Esophagus squamous epithelium (tissue), 5 donors: ENCODE measurements at regions not wholly inside any gene's neighbourhood (a gene's known extent, or its start where the extent isn't known, plus 50 kb on each side); places are given as distances from the start of the nearest gene placed in this dataset.
"Not testable (repeated sequence)": the region's sequence is repeated elsewhere in the genome, so short reads cannot be mapped to it uniquely, and the experiment has no call there.

Experiments
- DNase-seq: peaks from one replicate; lab custom pipeline; 2025; lab: John Stamatoyannopoulos, UW
- H3K27ac ChIP-seq, 4 donors: fragments of 200-600 bp; sonication (generic); one replicate each; pipeline ENCODE4 v1.5.1; 2016 to 2019; ENCODE audit warnings: mild to moderate bottlenecking in 1 of 4
- H3K27me3 ChIP-seq, 4 donors: fragments of 200-600 bp; sonication (generic); 1 replicate in 3 of 4; 2 replicates in 1 of 4; pipeline versions ENCODE4 v1.5.1 to v1.6.0; 2017 to 2021; ENCODE audit warnings: antibody characterized with exemption in 1 of 4
- H3K36me3 ChIP-seq, 3 donors: fragments of 200-600 bp; sonication (generic); one replicate each; pipeline ENCODE4 v1.5.1; 2016 to 2019
- H3K4me1 ChIP-seq, 3 donors: fragments of 200-600 bp; sonication (generic); one replicate each; pipeline ENCODE4 v1.5.1; 2017 to 2019
- H3K4me3 ChIP-seq, 4 donors: fragments of 200-600 bp; sonication (generic); 1 replicate in 3 of 4; 2 replicates in 1 of 4; pipeline ENCODE4 v1.5.1; 2016 to 2019; ENCODE audit warnings: mild to moderate bottlenecking in 2 of 4, moderate library complexity in 1 of 4
- H3K9me3 ChIP-seq, 3 donors: fragments of 200-600 bp; sonication (generic); one replicate each; pipeline ENCODE4 v1.5.1; 2016 to 2019
- CTCF ChIP-seq, 6 experiments: fragments of 450-650 bp in 4 of 6; fragments of 200-600 bp in 2 of 6; sonication (generic) in 2 of 6; IDR thresholded peaks; one replicate each; pipeline ENCODE4 v1.5.1; 2016 to 2019; ENCODE audit warnings: antibody characterized with exemption in 6 of 6, mild to moderate bottlenecking in 4 of 6, moderate library complexity in 4 of 6
- POLR2A ChIP-seq, 4 donors: fragments of 450-650 bp; IDR thresholded peaks; one replicate each; pipeline ENCODE4 v1.6.1; 2017; ENCODE audit warnings: antibody characterized with exemption in 4 of 4, mild to moderate bottlenecking in 4 of 4, moderate library complexity in 3 of 4
- WGBS, 2 donors: methylation state at CpG; one replicate each; pipeline ENCODE4 v1.1.5; 2018; 5-methylcytosine and 5-hydroxymethylcytosine counted together
- intact Hi-C: fragments of 100-400 bp; cut with DNase I; formaldehyde crosslinking; loops from one replicate; pipeline ENCODE4 v1.15.0; 2022
- donor health status: DM: yes; HTN: yes; CAD: no.

GRCh38 chr18:64377446-64377845 lies 228.6 kb upstream of the LINC00305 start:
- DNase-seq, result no peak
- no peaks in the 10 kb centered on the region for H3K36me3 ChIP-seq
- TF ChIP-seq CTCF (IDR thresholded peaks at IDR 0.05) (no peak), POLR2A (IDR thresholded peaks at IDR 0.05) (no peak)
- no peak overlapping the region for H3K4me3 ChIP-seq
- WGBS, 2 donors, result 56 to 70% methylated on average over 4 of the region's 4 CpGs
- H3K9me3 ChIP-seq, result peaks cover 0 to 6% (median 0%) of the 10 kb centered on the region in 3 donors
- H3K4me1 ChIP-seq, result no peaks in the 10 kb centered on the region
- intact Hi-C loops, result no loop called here
- H3K27me3 ChIP-seq, result no peaks in the 10 kb centered on the region
- no peak overlapping the region for H3K27ac ChIP-seq

- TF ChIP-seq CTCF (IDR thresholded peaks at IDR 0.05) (no peak), POLR2A (IDR thresholded peaks at IDR 0.05) (no peak)
- WGBS, 2 donors, result 62 to 71% methylated on average over 2 of the region's 2 CpGs
These were observed 224.0 kb upstream of the LINC00305 start for GRCh38 chr18:64372850-64373249.

GRCh38 chr18:64369830-64370440 lies 221.0 kb upstream of the LINC00305 start:
- H3K4me3 ChIP-seq, H3K9me3 ChIP-seq, H3K4me1 ChIP-seq, DNase-seq, H3K27me3 ChIP-seq, intact Hi-C loops, H3K27ac ChIP-seq, H3K36me3 ChIP-seq: not testable (repeated sequence)
- WGBS, 2 donors, result 41 to 49% methylated on average over 6 of the region's 8 CpGs

More at GRCh38 chr18:64372850-64373249, 224.0 kb upstream of the LINC00305 start:
- Histone ChIP-seq H3K36me3 (no peaks in the 10 kb centered on the region), H3K4me1 (no peaks in the 10 kb centered on the region), H3K9me3 (peaks cover 0 to 6% (median 0%) of the 10 kb centered on the region in 3 donors), H3K27me3 (no peaks in the 10 kb centered on the region), H3K4me3 (no peak overlapping the region), H3K27ac (no peak overlapping the region)
- DNase-seq, result no peak
- intact Hi-C loops, result no loop called here

GRCh38 chr18:64365106-64365505 lies 216.2 kb upstream of the LINC00305 start:
- TF ChIP-seq CTCF (IDR thresholded peaks at IDR 0.05), result no peak
- TF ChIP-seq POLR2A (IDR thresholded peaks at IDR 0.05), result no peak
- intact Hi-C loops, result no loop called here
- H3K36me3 ChIP-seq, result no peaks in the 10 kb centered on the region
- no peaks in the 10 kb centered on the region for H3K9me3 ChIP-seq
- H3K27ac ChIP-seq, result no peak overlapping the region
- no peak for DNase-seq
- no peak overlapping the region for H3K4me3 ChIP-seq
- H3K27me3 ChIP-seq, result no peaks in the 10 kb centered on the region
- H3K4me1 ChIP-seq, result no peaks in the 10 kb centered on the region
- WGBS, 2 donors, result 55 to 73% methylated on average over 4 of the region's 4 CpGs

- intact Hi-C loops, result no loop called here
- Histone ChIP-seq H3K4me3 (no peak overlapping the region), H3K27ac (no peak overlapping the region), H3K27me3 (no peaks in the 10 kb centered on the region), H3K4me1 (no peaks in the 10 kb centered on the region), H3K36me3 (no peaks in the 10 kb centered on the region), H3K9me3 (no peaks in the 10 kb centered on the region)
- no peak for TF ChIP-seq CTCF (IDR thresholded peaks at IDR 0.05)
- no peak for TF ChIP-seq POLR2A (IDR thresholded peaks at IDR 0.05)
- no peak for DNase-seq
- WGBS, 2 donors, result 85 to 90% methylated on average over 3 of the region's 3 CpGs
These were observed 188.8 kb upstream of the LINC00305 start for GRCh38 chr18:64337673-64338072.

- Histone ChIP-seq H3K27me3 (no peaks in the 10 kb centered on the region), H3K36me3 (no peaks in the 10 kb centered on the region), H3K27ac (no peak overlapping the region), H3K9me3 (no peaks in the 10 kb centered on the region), H3K4me3 (no peak overlapping the region), H3K4me1 (no peaks in the 10 kb centered on the region)
- TF ChIP-seq CTCF (IDR thresholded peaks at IDR 0.05) (no peak), POLR2A (IDR thresholded peaks at IDR 0.05) (no peak)
- intact Hi-C loops, result no loop called here
- 19 to 37% methylated on average over 2 of the region's 2 CpGs for WGBS, 2 donors
- DNase-seq, result no peak
These were observed 188.1 kb upstream of the LINC00305 start for GRCh38 chr18:64337018-64337417.
